NCI-H1105 treated with DMSO at 0.1 percent for 48 hours (cell line): ENCODE measurements at regions not wholly inside any gene's neighbourhood (a gene's known extent, or its start where the extent isn't known, plus 50 kb on each side); places are given as distances from the start of the nearest gene placed in this dataset.

Experiments
- DNase-seq: peaks from one replicate; lab custom pipeline; 2025; lab: John Stamatoyannopoulos, UW

- DNase-seq = no peak
Measured at GRCh38 chr1:193787061-193787460, 600.6 kb upstream of the B3GALT2 start.

- DNase-seq = no peak
Measured at GRCh38 chr1:193785850-193786420, 599.5 kb upstream of the B3GALT2 start.

- no peak for DNase-seq
Measured at GRCh38 chr1:193774536-193775323, 588.3 kb upstream of the B3GALT2 start.

GRCh38 chr1:193771596-193771995, 585.2 kb upstream of the B3GALT2 start:
- DNase-seq = no peak

GRCh38 chr1:193769651-193770050, 583.2 kb upstream of the B3GALT2 start:
- DNase-seq = no peak

GRCh38 chr1:193767886-193768285, 581.5 kb upstream of the B3GALT2 start:
- DNase-seq = no peak

GRCh38 chr1:193766329-193766728, 579.9 kb upstream of the B3GALT2 start:
- DNase-seq = no peak

- DNase-seq = no peak
Measured at GRCh38 chr1:193763266-193763665, 576.9 kb upstream of the B3GALT2 start.

- DNase-seq = no peak
Measured at GRCh38 chr1:193762236-193762635, 575.8 kb upstream of the B3GALT2 start.

GRCh38 chr1:193755441-193755840, 569.0 kb upstream of the B3GALT2 start:
- DNase-seq = no peak

GRCh38 chr1:193754732-193755427, 568.5 kb upstream of the B3GALT2 start:
- DNase-seq = no peak

GRCh38 chr1:193754151-193754550, 567.7 kb upstream of the B3GALT2 start:
- no peak for DNase-seq

GRCh38 chr1:193753038-193753756, 566.8 kb upstream of the B3GALT2 start:
- no peak for DNase-seq

- DNase-seq = no peak
Measured at GRCh38 chr1:193749868-193750267, 563.5 kb upstream of the B3GALT2 start.

GRCh38 chr1:193747579-193747978, 561.2 kb upstream of the B3GALT2 start:
- no peak for DNase-seq

- no peak for DNase-seq
Measured at GRCh38 chr1:193741228-193741627, 554.8 kb upstream of the B3GALT2 start.

- DNase-seq = no peak
Measured at GRCh38 chr1:193740762-193741161, 554.3 kb upstream of the B3GALT2 start.

GRCh38 chr1:193736507-193736906, 550.1 kb upstream of the B3GALT2 start:
- DNase-seq = no peak

GRCh38 chr1:193733674-193734073, 547.3 kb upstream of the B3GALT2 start:
- no peak for DNase-seq

- no peak for DNase-seq
Measured at GRCh38 chr1:193730017-193730416, 543.6 kb upstream of the B3GALT2 start.

GRCh38 chr1:193729429-193729828, 543.0 kb upstream of the B3GALT2 start:
- DNase-seq = no peak

- no peak for DNase-seq
Measured at GRCh38 chr1:193727850-193728249, 541.4 kb upstream of the B3GALT2 start.

GRCh38 chr1:193726722-193727121, 540.3 kb upstream of the B3GALT2 start:
- no peak for DNase-seq
